Naive B cell (primary cell): ENCODE measurements at regions not wholly inside any gene's neighbourhood (a gene's known extent, or its start where the extent isn't known, plus 50 kb on each side); places are given as distances from the start of the nearest gene placed in this dataset.
A peak's percentile ranks its signal among the peaks of the same experiment; 100 is the strongest.
"Not testable (repeated sequence)": the region's sequence is repeated elsewhere in the genome, so short reads cannot be mapped to it uniquely, and the experiment has no call there.

Experiments used
- ATAC-seq, 2 donors: fragments of 150-1000 bp; cut with Tn5 transposase; 2 replicates each; pipeline ENCODE4 v1.10.0; 2021; ENCODE audit warnings: low read depth in 2 of 2, mild to moderate bottlenecking in 2 of 2, moderate library complexity in 2 of 2
- DNase-seq: peaks from one replicate; pipeline ENCODE4 v3.0.0; 2022
- H3K27ac Mint-ChIP-seq, 6 donors: one replicate each; pipeline ENCODE4 v1.8.0; 2020 to 2022; ENCODE audit warnings: mild to moderate bottlenecking in 6 of 6, mixed read lengths in 6 of 6, moderate library complexity in 5 of 6, inconsistent platforms in 2 of 6
- H3K27me3 Mint-ChIP-seq, 3 donors: one replicate each; pipeline ENCODE4 v1.8.0; 2021 to 2022; ENCODE audit warnings: mixed read lengths in 3 of 3, mild to moderate bottlenecking in 1 of 3
- H3K36me3 Mint-ChIP-seq, 2 donors: one replicate each; pipeline ENCODE4 v1.8.0; 2020 to 2022; ENCODE audit warnings: mixed read lengths in 2 of 2, inconsistent platforms in 1 of 2, mild to moderate bottlenecking in 1 of 2
- H3K4me1 Mint-ChIP-seq, 3 donors: one replicate each; pipeline ENCODE4 v1.8.0; 2020 to 2022; ENCODE audit warnings: mixed read lengths in 3 of 3, inconsistent platforms in 1 of 3, mild to moderate bottlenecking in 1 of 3, moderate library complexity in 1 of 3
- H3K4me3 Mint-ChIP-seq, 8 donors: one replicate each; pipeline ENCODE4 v1.8.0; 2020 to 2022; ENCODE audit warnings: mild to moderate bottlenecking in 8 of 8, mixed read lengths in 8 of 8, moderate library complexity in 8 of 8, inconsistent platforms in 2 of 8
- H3K9me3 Mint-ChIP-seq, 7 donors: one replicate each; pipeline ENCODE4 v1.8.0; 2020 to 2022; ENCODE audit warnings: mixed read lengths in 7 of 7, mild to moderate bottlenecking in 5 of 7, inconsistent platforms in 2 of 7, moderate library complexity in 1 of 7

GRCh38 chrX:51555836-51556235 lies 59.4 kb upstream of the NUDT11 start:
- not testable (repeated sequence) for H3K4me1 Mint-ChIP-seq, ATAC-seq, DNase-seq, H3K27ac Mint-ChIP-seq, H3K36me3 Mint-ChIP-seq
- H3K9me3 Mint-ChIP-seq = peaks cover 0 to 13% (median 0%) of the 10 kb centered on the region in 7 donors
- peak overlapping the region in 1 of 8 donors; percentile 36 for H3K4me3 Mint-ChIP-seq
- H3K27me3 Mint-ChIP-seq = peaks cover 5 to 16% (median 6%) of the 10 kb centered on the region in 3 donors
